ENCODE measurements at regions not wholly inside any gene's neighbourhood (a gene's known extent, or its start where the extent isn't known, plus 50 kb on each side); places are given as distances from the start of the nearest gene placed in this dataset.

- no peak overlapping the region for H3K4me3 ChIP-seq (ENCODE audit: low read depth, low read length)
- TF ChIP-seq CTCF (IDR thresholded peaks at IDR 0.05; ENCODE audit: low read depth, low read length) = no peak
Measured at GRCh38 chr1:22311461-22311860, 140.2 kb upstream of the ZBTB40 start.

GRCh38 chr1:22313321-22313720 is 138.3 kb upstream of the ZBTB40 start:
- TF ChIP-seq CTCF (IDR thresholded peaks at IDR 0.05; ENCODE audit: low read depth, low read length) = no peak
- no peak overlapping the region for H3K4me3 ChIP-seq (ENCODE audit: low read depth, low read length)

- H3K4me3 ChIP-seq (ENCODE audit: low read depth, low read length) = no peak overlapping the region
- TF ChIP-seq CTCF (IDR thresholded peaks at IDR 0.05; ENCODE audit: low read depth, low read length) = no peak
Measured at GRCh38 chr1:22314706-22315105, 136.9 kb upstream of the ZBTB40 start.

- no peak for TF ChIP-seq CTCF (IDR thresholded peaks at IDR 0.05; ENCODE audit: low read depth, low read length)
Measured at GRCh38 chr1:22315315-22316078, 136.2 kb upstream of the ZBTB40 start.

GRCh38 chr1:22317231-22317919 is 134.3 kb upstream of the ZBTB40 start:
- no peak overlapping the region for H3K4me3 ChIP-seq (ENCODE audit: low read depth, low read length)
- TF ChIP-seq CTCF (IDR thresholded peaks at IDR 0.05; ENCODE audit: low read depth, low read length) = peak; percentile 61

More at GRCh38 chr1:22315315-22316078, 136.2 kb upstream of the ZBTB40 start:
- no peak overlapping the region for H3K4me3 ChIP-seq (ENCODE audit: low read depth, low read length)

- no peak for TF ChIP-seq CTCF (IDR thresholded peaks at IDR 0.05; ENCODE audit: low read depth, low read length)
- H3K4me3 ChIP-seq (ENCODE audit: low read depth, low read length) = no peak overlapping the region
Measured at GRCh38 chr1:22317920-22318243, 133.8 kb upstream of the ZBTB40 start.

- H3K4me3 ChIP-seq (ENCODE audit: low read depth, low read length) = no peak overlapping the region
- no peak for TF ChIP-seq CTCF (IDR thresholded peaks at IDR 0.05; ENCODE audit: low read depth, low read length)
Measured at GRCh38 chr1:22318279-22318981, 133.2 kb upstream of the ZBTB40 start.
